Activated CD4-positive, CD25-positive, alpha-beta regulatory T cell treated with anti-CD3 and anti-CD28 coated beads, Interleukin-2, amount 50 U/mL, for 24 hours (primary cell): ENCODE measurements at regions not wholly inside any gene's neighbourhood (a gene's known extent, or its start where the extent isn't known, plus 50 kb on each side); places are given as distances from the start of the nearest gene placed in this dataset.

ENCODE experiments used
- ATAC-seq, 2 donors: fragments of 150-1000 bp; cut with Tn5 transposase; one replicate each; pipeline ENCODE4 v1.10.0; 2021; ENCODE audit warnings: mild to moderate bottlenecking in 1 of 2, moderate library complexity in 1 of 2

DNA sequence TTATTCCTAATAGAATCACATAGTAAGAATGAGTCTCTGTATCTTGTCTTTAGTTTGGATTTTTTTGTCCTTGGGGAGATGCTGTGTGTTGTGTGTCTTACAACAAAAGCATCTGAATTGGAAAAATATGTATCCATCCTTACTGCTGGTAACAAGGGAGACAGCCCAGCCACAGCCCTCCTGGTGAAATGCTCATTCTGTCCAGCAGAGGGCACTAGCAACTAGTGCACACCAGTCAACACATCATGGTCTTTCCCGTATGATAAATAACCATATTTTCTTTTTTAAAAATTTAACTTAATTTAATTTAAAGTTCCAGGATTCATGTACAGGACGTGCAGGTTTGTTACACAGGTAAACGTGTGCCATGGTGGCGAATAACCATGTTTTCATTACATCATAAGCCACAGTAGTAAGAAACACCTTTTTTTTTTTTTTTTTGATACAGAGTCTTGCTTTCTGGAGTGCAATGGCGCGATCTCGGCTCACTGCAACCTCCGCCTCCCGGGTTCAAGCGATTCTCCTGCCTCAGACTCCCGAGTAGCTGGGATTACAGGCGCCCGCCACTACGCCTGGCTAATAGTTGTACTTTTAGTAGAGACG lies 245.1 kb downstream of the PTBP2 start:
- peak in 1 of 2 donors; percentile 67 for ATAC-seq

DNA sequence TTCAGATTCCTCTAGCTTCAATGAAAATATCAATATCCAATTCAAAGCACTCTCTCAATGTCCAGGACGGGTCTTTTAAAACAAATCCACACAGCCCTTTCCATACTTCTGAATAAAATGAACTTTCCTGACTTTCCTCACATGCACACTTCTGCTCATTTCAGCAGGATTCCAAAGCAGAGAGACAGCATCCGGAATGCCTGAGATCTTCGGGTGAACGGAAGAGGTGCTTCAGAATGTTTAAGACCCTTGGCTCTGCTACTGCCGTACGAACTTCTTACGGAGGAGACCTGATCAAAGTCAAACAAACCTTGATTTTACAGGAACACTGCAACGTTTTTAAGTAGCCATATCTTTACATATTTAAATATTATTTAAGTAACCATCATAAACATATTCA lies 245.7 kb downstream of the PTBP2 start:
- no peak for ATAC-seq

DNA sequence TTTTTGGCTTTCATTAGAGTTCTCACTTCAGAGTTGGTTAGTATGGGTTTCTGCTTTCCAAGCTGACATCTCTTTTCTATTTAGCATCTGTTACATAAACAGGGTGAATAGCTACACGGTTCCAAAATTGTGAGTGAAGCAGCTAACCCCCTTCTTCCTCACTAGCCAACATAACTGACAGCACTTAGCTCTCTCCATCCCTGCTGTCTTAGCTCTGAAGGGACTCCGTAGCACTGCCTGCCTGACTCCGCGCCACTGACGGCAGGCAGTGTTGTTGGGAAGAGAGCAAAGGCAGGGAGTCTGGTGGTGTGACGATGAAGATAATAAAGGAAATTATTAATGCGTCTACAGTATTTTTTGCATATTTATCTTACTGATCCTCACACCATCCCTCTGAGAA lies 247.0 kb downstream of the PTBP2 start:
- ATAC-seq = no peak

DNA sequence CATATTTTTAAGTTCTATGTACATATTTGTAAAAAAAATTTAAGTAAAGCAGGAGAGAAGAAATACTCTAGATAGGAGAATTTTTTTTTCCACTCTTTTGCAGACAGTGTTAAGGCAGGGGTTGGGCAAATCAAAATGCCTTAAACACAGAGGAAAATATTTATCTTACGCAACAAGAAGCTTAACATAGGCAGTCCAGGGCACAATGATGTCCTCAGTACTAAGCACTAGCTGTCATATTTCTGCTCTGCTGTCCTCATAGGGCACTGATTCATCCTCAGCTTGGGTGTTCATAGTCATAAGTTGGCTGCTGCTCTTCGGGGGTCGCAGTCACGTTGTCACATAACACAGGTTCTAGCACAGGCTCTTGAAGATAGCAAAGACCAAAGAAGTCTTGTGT lies 247.4 kb downstream of the PTBP2 start:
- ATAC-seq = no peak

DNA sequence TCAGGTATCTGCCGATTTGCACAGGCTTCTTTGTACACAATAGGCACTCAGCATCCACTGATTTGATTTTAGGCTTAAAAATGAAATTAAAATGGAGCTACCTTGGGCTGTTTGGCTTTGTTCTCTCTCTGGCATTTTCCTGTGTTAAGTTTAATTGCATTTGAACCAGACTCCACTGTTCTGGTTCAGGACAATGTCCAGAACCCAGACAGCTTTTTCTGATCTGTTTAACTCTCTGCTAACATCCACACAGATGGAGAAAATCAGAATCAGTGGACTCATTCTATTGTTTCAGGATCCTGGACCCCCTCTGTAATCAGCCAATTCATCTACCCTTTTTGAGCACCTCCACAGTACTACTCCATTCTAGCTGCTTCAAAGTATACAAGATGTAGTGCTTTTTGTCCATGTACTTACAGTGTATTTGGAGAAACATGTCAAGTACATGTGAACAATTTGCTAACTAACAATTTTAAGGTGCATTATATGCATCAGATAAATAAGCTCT lies 248.1 kb downstream of the PTBP2 start:
- ATAC-seq = no peak

DNA sequence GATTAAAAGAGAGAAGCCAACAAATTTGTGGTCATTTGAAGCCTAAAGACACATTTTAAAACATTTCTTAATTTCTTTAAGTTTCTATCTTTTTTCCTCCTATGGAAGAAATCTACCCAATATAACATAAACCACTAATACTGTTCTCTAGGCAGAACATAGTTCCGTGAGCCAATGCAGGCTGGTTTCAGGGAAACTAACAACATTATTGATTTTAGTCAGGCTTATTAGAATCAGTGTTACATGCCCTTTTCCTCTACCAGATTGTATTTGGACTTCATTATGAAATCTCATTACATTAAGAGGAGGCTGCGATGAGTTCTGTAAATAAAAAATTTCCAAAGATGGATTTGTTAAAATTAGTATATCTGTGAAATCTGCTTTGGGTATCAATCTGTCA lies 249.9 kb downstream of the PTBP2 start:
- no peak for ATAC-seq

DNA sequence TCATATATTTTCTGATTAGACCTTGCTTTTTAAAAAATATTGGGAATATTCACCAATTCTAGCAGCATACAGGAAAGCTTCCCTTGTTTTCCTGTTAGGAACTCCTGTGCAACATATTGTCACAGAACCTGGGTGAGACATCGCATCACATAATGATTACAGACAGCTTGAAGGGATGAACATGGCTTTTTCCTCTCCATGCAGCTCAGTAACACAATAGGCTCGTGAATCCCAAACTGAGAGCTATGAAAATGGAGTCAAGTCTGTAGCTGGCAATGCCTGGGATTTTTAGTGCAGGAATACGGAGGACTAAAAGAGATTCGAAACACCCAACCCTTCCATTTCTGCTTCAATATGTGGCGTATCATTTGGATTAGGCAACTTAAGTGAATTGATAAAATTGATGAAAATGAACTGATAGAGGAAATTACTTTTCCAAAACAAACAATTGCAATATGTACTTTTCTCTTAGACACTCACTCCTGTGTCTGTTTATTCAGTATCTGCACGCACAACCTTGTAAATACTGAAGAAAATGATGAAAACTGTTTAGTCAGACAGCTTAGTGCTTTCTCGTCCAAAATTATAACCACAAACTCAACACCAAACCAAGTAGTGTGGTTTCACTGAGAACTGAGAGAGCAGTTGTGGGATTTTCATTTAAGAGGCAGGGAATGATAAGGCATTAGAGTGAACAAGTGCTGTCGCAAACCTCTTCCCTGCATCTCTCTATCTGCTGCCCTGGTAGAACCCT lies 250.4 kb downstream of the PTBP2 start:
- ATAC-seq = no peak

DNA sequence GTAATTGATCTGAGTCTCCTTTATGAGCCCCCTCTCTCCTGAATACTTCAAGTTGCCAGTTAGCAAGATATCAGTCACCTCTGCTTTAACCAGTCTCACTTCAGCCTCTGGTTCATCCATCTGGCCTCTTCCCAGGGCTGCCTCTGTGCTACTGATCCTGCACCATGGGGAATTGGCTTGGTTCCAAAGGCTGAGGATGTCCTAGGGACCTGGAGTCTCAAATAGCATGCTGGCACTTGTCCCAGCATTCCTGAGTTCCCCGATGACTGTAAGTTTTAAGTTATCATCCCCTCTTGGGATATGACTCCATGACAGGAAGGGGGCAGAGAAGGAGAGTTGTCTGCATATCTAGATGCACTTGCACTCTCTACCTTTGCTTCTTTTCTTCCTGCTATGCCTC lies 252.0 kb downstream of the PTBP2 start:
- ATAC-seq = no peak

DNA sequence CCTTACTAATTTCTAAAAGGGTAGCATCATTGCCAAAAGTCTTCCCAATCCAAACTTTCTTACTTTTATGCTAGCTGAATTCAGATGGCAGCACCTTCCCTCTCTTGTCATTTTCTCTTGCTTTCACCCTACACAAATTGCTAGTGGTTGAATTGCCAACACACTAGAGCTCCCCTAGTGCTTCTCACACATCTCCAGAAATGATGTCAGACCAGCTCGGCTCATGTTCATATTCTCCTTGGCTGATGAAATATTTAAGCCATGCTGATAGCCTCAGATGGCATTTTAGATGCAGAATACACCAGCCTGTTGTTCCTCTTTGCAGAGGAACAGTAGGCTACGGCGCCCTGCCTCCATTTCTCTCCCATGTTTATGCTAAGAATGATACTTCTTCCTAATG lies 256.9 kb downstream of the PTBP2 start:
- ATAC-seq = no peak

DNA sequence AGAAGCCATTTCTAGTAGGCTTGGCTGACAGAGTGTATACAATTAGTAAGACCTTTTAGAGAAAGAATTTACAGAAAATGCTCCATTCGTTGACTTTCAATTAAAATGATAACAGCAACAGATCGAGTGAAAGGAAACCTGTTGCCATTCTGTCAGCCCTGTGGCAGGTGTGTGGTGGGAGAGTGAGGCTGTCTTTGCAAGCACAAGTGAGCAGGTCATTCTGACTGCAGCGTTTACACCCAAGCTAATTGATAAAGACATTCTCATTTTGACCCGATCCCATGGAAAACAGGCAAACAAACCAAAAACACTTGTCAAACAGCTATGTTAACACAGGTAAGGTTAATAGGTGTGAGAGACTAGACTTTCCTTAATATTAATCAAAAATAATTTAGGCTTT lies 257.3 kb downstream of the PTBP2 start:
- ATAC-seq = no peak

DNA sequence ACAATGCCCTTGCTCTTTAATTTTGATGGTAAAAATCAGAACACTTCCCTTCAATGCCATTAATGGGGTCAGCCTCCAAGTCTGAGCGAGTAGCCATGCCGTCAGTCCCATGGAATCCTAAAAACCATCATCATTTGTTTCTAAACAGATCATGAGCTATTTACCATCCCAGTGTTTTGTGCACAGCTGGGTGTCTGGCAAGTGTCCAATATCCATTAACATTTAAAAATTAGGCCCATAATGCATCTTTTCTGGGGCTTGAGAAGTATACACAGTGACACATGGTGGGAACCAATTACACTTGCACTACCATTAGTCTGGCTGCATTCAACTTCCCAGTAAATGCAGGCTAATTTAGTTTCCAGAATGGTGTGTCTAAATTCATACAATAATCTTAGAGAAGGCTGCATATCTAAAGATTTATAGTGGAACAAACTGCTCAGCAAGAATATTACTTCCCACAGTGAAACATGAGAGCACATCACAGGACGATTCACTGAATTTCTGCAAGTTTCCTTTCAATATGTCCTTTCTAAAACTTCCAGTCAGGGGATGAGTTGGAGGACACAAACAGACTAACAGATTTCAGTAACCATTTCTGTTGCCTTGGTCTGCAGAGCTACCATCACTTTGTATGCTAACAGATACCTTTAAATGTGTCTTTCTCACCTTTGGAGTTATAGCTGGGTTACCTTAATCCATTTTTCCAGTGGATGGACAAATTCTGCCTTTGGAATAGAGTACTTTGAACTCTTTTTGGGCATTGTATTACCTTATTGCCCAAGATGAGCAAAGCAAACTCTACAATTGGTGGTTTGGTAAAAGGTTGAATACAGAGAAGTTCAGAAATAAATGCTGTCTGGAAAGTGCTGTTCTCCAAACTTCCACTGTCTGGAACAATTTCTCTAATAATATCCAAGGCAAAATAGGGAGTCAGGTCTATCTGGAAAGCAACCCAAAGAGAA lies 258.0 kb downstream of the PTBP2 start:
- no peak for ATAC-seq

DNA sequence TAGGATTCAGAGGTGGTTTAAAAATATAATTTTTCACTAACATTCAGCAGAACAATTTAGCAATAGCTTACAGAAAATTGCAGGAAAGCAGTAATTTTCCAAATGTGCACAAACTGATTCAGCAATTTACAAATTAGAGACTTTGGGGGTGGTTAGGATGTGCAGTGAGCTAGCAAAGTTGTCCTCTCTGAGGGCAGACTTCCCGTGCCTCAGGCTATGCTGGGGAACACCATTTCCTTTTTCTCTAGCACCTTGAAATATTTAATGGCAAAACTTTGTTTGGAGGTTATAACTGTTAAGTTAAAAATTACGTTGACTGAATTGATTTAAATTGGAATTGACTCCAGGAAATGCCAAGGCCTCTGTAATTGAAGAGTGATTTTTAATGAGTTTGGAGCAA lies 258.9 kb downstream of the PTBP2 start:
- ATAC-seq = no peak

DNA sequence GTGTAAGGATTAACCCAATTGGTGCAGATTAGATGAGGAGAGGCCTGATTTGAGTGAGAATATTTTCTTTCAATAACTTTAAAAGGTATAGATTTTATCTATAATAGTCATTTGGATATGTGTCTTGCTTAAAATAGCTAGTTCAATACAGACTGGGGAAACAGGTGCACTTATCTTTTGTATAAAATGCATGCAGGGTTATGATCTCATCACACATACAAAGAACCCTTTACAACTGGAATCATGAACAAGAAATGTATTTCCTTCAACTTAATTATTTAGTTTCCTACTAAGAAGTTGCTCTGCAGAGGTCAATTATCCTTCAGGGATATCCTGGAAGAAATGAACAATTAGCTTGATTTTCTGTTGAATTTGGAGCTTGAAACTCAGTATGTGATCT lies 259.6 kb downstream of the PTBP2 start:
- ATAC-seq = no peak

DNA sequence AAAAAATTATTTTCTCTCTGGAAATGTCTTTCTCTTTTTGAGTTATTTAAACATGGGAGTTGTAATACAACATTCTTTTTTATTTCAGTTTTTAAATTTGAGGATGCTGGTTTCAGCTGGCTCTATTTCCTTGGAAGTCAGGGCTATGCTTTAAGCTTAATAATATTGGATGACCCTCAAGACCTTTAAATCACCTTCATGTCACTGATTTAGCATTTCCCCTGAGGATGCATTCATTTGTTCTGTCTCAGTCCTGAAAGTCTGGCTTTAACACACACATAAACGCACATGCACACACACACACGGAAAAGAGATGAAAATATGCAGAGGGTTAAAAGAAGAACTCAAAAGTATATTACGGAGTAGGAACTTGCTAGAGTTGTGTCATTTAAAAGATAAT lies 260.5 kb downstream of the PTBP2 start:
- no peak for ATAC-seq

DNA sequence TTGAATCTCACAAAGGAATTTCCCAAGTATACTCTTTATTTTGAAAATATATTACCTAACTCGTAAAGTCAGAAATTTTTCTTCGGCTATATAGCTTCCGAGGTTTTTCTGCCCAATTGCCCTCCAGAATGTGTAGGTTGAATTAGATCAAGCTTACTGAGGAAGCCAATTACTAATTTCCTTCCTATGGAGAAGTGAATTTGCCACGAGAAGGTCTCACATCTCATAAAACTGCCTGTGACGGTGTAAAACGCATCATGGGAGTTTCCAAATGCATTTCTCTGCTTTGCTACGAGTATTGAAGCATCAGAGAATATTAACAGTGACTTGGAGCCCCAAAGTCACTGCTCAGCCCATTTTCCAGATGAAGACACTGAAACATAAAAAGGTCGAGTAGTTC lies 262.3 kb downstream of the PTBP2 start:
- no peak for ATAC-seq

DNA sequence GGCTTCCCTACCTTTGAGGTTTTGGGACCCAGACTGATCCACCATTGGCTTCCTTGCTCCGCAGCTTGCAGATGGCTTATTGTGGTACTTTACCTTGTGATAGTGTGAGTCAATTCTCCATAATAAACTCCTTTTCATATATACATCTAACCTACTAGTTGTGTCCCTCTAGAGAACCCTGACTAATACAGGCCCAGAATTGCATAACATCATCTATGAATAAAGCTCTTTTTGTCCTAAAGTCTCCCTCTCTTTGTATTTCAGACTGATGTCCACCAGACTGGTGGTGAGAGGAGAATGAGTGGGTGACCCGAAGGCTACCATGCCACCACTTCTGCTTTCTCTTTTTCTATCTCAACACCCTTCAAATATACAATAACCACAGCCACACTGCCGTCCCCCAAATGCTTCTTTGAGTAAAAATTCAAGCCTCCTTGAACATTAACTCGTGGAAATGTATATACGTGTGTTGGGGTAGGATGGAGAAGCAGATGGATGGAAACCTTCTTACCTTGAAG lies 265.7 kb downstream of the PTBP2 start:
- no peak for ATAC-seq

DNA sequence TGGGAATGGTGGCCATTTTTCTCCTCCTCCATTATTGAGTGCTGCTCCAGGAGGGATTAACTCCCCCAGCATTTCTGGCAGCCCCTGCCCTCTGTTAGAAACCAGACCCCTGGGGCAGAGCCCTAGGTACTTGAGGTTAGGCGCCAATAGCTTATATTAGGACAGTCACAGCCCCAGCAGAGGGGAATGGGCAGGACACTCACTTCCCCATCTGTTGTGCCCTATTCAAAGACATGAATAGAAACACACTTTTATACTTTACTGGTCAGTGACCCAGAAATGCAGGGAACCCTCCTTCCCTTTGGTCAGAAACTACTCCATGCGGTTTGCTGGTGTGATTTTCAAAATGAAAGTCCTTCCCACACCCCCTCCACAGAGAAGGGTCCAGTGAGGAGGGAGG lies 267.7 kb downstream of the PTBP2 start:
- no peak for ATAC-seq

DNA sequence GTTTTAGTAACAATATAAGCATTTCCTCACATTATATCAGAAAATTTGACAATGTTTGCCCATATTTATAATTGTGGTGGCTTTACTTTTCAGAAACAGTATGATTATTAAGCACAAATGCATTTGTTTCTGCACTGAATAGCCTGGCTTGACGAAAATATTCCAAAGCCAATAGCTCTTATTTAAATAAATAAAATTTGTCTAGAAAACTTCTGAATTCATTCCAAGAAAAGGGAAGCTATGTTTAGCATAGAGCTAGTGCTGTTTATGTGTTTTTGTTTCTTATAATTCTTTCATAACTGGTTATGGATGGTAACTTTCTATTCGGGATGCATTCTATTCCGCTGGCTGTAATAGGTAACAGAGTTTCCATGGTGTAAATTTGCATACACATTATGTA lies 268.6 kb downstream of the PTBP2 start:
- no peak for ATAC-seq

DNA sequence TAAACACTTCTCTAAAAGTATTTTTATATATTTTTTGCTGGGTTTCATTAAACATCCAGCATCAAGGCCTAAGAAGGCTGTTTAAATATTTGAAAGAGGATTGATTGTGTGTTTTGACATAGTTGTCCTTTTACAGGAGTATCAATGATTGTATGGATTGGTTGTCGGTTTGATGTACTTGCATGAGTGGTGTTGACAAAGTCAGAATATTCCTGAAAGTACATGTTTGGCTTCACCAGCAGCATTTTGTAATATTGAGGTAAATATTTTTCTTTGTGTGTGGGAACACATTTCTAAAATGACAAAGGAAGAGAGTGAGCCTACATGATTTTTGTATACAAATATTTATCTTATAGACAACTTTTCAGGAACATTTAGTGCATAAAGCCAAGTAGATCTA lies 269.7 kb downstream of the PTBP2 start:
- ATAC-seq = no peak

DNA sequence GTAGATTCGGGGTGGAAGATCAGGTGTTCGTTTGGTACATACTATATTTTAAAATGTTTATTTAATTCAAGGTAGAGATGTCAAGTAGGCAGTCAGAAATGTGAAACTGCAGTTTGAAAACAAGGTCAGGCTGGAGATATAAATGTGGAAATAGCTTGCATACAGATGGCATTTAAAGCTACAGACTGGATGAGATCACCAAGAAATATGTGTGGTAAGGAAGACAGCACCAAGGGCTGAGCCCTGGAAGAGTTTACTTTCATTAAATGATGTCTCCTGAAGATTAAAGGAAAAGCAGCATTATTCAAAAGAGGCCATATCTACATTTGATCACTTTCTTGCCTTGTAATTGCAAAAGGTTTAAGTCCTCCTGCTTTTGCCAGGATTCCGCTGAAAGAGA lies 271.3 kb downstream of the PTBP2 start:
- no peak for ATAC-seq

DNA sequence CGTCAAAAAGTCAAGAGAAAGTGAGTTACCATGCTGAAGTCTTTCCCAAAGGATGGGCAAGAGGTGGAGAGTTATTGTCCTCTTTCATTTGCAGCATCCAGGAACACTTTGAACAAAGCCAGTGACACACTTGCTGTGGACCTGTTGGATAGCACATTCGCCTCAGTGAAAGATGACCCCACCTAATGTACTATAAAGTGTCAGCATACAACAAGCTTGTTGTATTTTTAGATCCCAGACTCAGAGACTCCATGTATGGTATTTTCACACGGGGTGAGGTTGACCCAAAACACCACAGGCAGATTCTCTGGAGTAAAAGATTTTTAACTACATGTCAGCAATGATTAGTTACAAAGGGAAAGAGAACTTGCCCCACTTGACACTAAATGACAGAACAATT lies 273.8 kb downstream of the PTBP2 start:
- ATAC-seq = no peak

DNA sequence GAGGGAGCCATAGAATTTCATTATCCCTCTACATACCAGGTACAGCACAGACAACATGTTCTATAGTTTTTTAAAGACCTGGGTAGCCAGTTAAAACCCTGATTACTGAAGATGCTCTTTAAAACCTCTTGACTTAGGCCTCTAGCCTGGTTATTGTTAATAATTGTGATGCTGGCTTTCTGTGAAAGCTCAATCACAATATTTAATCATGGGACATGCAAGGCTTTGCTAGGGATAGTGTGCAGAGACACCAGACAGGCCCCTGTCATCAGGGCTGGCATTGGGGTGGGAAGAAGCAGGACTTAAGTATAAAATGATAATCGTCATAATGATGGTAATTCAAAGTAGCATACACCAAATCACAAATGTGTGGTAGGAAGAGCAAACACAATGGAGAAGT lies 274.4 kb downstream of the PTBP2 start:
- no peak for ATAC-seq

DNA sequence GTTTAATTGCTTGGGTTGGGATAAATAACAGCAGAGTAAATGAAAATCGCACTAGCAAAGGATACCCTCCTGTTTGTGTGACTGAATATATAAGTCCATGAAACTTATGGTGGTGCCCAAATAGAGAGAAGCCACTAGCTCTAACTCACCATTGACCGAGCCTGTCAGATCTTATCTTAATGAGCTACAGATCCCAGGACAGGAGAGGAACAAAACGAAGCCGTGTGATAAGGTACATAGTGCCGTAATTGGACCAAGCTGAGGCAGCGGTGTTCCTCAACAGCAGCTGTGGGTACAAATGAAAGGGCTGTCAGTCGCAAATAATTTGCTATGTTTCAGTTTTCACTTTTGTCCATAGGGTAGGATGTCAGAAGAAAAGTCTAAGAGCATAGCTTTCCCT lies 276.1 kb downstream of the PTBP2 start:
- no peak for ATAC-seq
